SU-DHL-6 (cell line): ENCODE measurements at regions not wholly inside any gene's neighbourhood (a gene's known extent, or its start where the extent isn't known, plus 50 kb on each side); places are given as distances from the start of the nearest gene placed in this dataset.

Source experiments
- EZH2phosphoT487 ChIP-seq: fragments of 200-600 bp; sonication (generic), shearing (Covaris generic); conservative IDR thresholded peaks from 2 replicates; pipeline ENCODE4 v1.6.1; 2018; ENCODE audit warnings: mild to moderate bottlenecking, antibody characterized with exemption, low read length, moderate library complexity, mixed read lengths
- TF ChIP-seq, protein P1 (sequence below): fragments of 200-600 bp; sonication (generic); IDR thresholded peaks from one replicate; pipeline ENCODE4 v1.5.1; 2017; ENCODE audit warnings: antibody characterized with exemption, mild to moderate bottlenecking, low read length, moderate library complexity; ENCODE audit not compliant: insufficient read depth, poor library complexity, severe bottlenecking

DNA sequence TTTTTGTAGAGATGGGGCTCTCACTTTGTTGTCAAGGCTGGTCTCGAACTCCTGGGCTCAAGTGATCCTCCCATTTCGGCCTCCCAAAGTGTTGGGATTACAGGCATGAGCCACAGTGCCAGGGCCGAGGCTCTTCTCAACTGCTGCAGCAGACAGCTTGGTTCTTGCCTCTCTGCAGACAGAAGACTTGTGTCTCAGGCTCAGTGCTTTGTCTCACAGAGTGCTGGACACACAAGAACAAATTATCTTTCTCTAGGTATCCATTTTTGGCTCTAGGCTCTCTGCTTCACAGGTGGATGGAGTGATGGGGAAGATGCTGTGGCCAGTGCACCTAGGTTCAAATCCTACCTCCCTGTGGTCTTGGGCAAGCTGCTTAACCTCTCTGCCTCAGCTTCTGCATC, 80.8 kb upstream of the RNU2-1 start:
- TF ChIP-seq, protein P1, sequence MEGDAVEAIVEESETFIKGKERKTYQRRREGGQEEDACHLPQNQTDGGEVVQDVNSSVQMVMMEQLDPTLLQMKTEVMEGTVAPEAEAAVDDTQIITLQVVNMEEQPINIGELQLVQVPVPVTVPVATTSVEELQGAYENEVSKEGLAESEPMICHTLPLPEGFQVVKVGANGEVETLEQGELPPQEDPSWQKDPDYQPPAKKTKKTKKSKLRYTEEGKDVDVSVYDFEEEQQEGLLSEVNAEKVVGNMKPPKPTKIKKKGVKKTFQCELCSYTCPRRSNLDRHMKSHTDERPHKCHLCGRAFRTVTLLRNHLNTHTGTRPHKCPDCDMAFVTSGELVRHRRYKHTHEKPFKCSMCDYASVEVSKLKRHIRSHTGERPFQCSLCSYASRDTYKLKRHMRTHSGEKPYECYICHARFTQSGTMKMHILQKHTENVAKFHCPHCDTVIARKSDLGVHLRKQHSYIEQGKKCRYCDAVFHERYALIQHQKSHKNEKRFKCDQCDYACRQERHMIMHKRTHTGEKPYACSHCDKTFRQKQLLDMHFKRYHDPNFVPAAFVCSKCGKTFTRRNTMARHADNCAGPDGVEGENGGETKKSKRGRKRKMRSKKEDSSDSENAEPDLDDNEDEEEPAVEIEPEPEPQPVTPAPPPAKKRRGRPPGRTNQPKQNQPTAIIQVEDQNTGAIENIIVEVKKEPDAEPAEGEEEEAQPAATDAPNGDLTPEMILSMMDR: no peak
- TF ChIP-seq EZH2phosphoT487: no peak
